ENCODE measurements at regions not wholly inside any gene's neighbourhood (a gene's known extent, or its start where the extent isn't known, plus 50 kb on each side); places are given as distances from the start of the nearest gene placed in this dataset.
"Not testable (repeated sequence)": the region's sequence is repeated elsewhere in the genome, so short reads cannot be mapped to it uniquely, and the experiment has no call there.

GRCh38 chr11:103610435-103610834 lies 426.0 kb upstream of the DDI1 start:
- H3K36me3 Mint-ChIP-seq (ENCODE audit: low read depth): no peaks in the 10 kb centered on the region
- no peak overlapping the region for H3K4me3 Mint-ChIP-seq
- peaks cover 2% of the 10 kb centered on the region for H3K27me3 Mint-ChIP-seq (ENCODE audit: low read depth)
- no peak for TF ChIP-seq CTCF (conservative IDR thresholded peaks at IDR 0.05)
- no peak for DNase-seq (ENCODE audit: low read depth, low spot score)
- H3K4me1 Mint-ChIP-seq: no peaks in the 10 kb centered on the region
- H3K9me3 Mint-ChIP-seq: no peaks in the 10 kb centered on the region
- H3K27ac Mint-ChIP-seq (ENCODE audit: unreplicated experiment): no peak overlapping the region

- H3K36me3 Mint-ChIP-seq (ENCODE audit: low read depth); H3K27ac Mint-ChIP-seq (ENCODE audit: unreplicated experiment); H3K9me3 Mint-ChIP-seq; H3K27me3 Mint-ChIP-seq (ENCODE audit: low read depth); H3K4me3 Mint-ChIP-seq; H3K4me1 Mint-ChIP-seq; DNase-seq (ENCODE audit: low read depth, low spot score): not testable (repeated sequence)
Observed at GRCh38 chr11:103611526-103612260, 424.7 kb upstream of the DDI1 start.

GRCh38 chr11:103612451-103612850 lies 424.0 kb upstream of the DDI1 start:
- H3K4me3 Mint-ChIP-seq; H3K9me3 Mint-ChIP-seq; H3K36me3 Mint-ChIP-seq (ENCODE audit: low read depth); H3K27me3 Mint-ChIP-seq (ENCODE audit: low read depth); DNase-seq (ENCODE audit: low read depth, low spot score); H3K27ac Mint-ChIP-seq (ENCODE audit: unreplicated experiment); H3K4me1 Mint-ChIP-seq: not testable (repeated sequence)

- not testable (repeated sequence) for H3K4me3 Mint-ChIP-seq; H3K27ac Mint-ChIP-seq (ENCODE audit: unreplicated experiment); H3K4me1 Mint-ChIP-seq; H3K27me3 Mint-ChIP-seq (ENCODE audit: low read depth); DNase-seq (ENCODE audit: low read depth, low spot score); H3K9me3 Mint-ChIP-seq; H3K36me3 Mint-ChIP-seq (ENCODE audit: low read depth)
Observed at GRCh38 chr11:103616586-103616985, 419.9 kb upstream of the DDI1 start.

- no peak for TF ChIP-seq CTCF (conservative IDR thresholded peaks at IDR 0.05)
- H3K4me3 Mint-ChIP-seq: no peak overlapping the region
- H3K4me1 Mint-ChIP-seq: no peaks in the 10 kb centered on the region
- no peak overlapping the region for H3K27ac Mint-ChIP-seq (ENCODE audit: unreplicated experiment)
- DNase-seq (ENCODE audit: low read depth, low spot score): no peak
- H3K36me3 Mint-ChIP-seq (ENCODE audit: low read depth): no peaks in the 10 kb centered on the region
- H3K27me3 Mint-ChIP-seq (ENCODE audit: low read depth): peaks cover 4% of the 10 kb centered on the region
- no peaks in the 10 kb centered on the region for H3K9me3 Mint-ChIP-seq
Observed at GRCh38 chr11:103618528-103618927, 417.9 kb upstream of the DDI1 start.

- Mint-ChIP-seq H3K36me3 (ENCODE audit: low read depth) (no peaks in the 10 kb centered on the region), H3K27ac (ENCODE audit: unreplicated experiment) (no peak overlapping the region), H3K4me1 (no peaks in the 10 kb centered on the region), H3K27me3 (ENCODE audit: low read depth) (peaks cover 4% of the 10 kb centered on the region), H3K4me3 (no peak overlapping the region), H3K9me3 (no peaks in the 10 kb centered on the region)
- DNase-seq (ENCODE audit: low read depth, low spot score): no peak
- TF ChIP-seq CTCF (conservative IDR thresholded peaks at IDR 0.05): no peak
Observed at GRCh38 chr11:103619480-103619879, 417.0 kb upstream of the DDI1 start.

GRCh38 chr11:103619938-103620337 lies 416.5 kb upstream of the DDI1 start:
- Mint-ChIP-seq H3K4me3 (no peak overlapping the region), H3K9me3 (no peaks in the 10 kb centered on the region), H3K27ac (ENCODE audit: unreplicated experiment) (no peak overlapping the region), H3K4me1 (no peaks in the 10 kb centered on the region), H3K36me3 (ENCODE audit: low read depth) (no peaks in the 10 kb centered on the region), H3K27me3 (ENCODE audit: low read depth) (peaks cover 4% of the 10 kb centered on the region)
- no peak for TF ChIP-seq CTCF (conservative IDR thresholded peaks at IDR 0.05)
- DNase-seq (ENCODE audit: low read depth, low spot score): no peak
